Spleen (tissue), 11 donors: ENCODE measurements at regions not wholly inside any gene's neighbourhood (a gene's known extent, or its start where the extent isn't known, plus 50 kb on each side); places are given as distances from the start of the nearest gene placed in this dataset.

ENCODE experiments used
- DNase-seq: peaks from one replicate; pipeline ENCODE4 v3.0.0-alpha.2; 2020
- H3K27ac ChIP-seq, 8 donors: fragments of 200-600 bp; sonication (generic) in 7 of 8; 1 replicate in 4 of 8; 2 replicates in 4 of 8; pipeline versions ENCODE4 v1.5.0 to v1.8.0; 2016 to 2021; ENCODE audit warnings: inconsistent platforms in 4 of 8, mild to moderate bottlenecking in 4 of 8, moderate library complexity in 1 of 8
- H3K27me3 ChIP-seq, 7 donors: fragments of 200-600 bp; sonication (generic) in 6 of 7; replicated peaks in 1 of 7; 1 replicate in 4 of 7; 2 replicates in 3 of 7; pipeline versions ENCODE4 v1.5.0 to v1.8.0; 2016 to 2021; ENCODE audit warnings: inconsistent platforms in 3 of 7, mild to moderate bottlenecking in 1 of 7
- H3K36me3 ChIP-seq, 6 donors: fragments of 200-600 bp; sonication (generic) in 5 of 6; 1 replicate in 4 of 6; 2 replicates in 2 of 6; pipeline versions ENCODE4 v1.5.0 to v1.8.0; 2016 to 2021; ENCODE audit warnings: inconsistent platforms in 2 of 6
- H3K4me1 ChIP-seq, 6 donors: fragments of 200-600 bp; sonication (generic) in 5 of 6; 1 replicate in 3 of 6; 2 replicates in 3 of 6; pipeline versions ENCODE4 v1.5.0 to v1.8.0; 2016 to 2021; ENCODE audit warnings: inconsistent platforms in 3 of 6
- H3K4me3 ChIP-seq, 8 donors: fragments of 200-600 bp; sonication (generic) in 7 of 8; 1 replicate in 4 of 8; 2 replicates in 4 of 8; pipeline versions ENCODE4 v1.5.0 to v1.8.0; 2016 to 2021; ENCODE audit warnings: inconsistent platforms in 4 of 8, mild to moderate bottlenecking in 4 of 8, moderate library complexity in 2 of 8
- H3K9me3 ChIP-seq, 8 donors: fragments of 200-600 bp; sonication (generic) in 7 of 8; 1 replicate in 4 of 8; 2 replicates in 4 of 8; pipeline versions ENCODE4 v1.5.0 to v1.8.0; 2016 to 2021; ENCODE audit warnings: inconsistent platforms in 4 of 8
- CTCF ChIP-seq, 11 experiments: fragments of 200-600 bp in 7 of 11; fragments of 450-650 bp in 4 of 11; sonication (generic) in 4 of 11; IDR thresholded peaks in 8 of 11; conservative IDR thresholded peaks in 3 of 11; 1 replicate in 7 of 11; 2 replicates in 4 of 11; pipeline versions ENCODE4 v1.4.0 to v1.8.0; 2016 to 2021; ENCODE audit warnings: antibody characterized with exemption in 11 of 11, inconsistent platforms in 4 of 11, mild to moderate bottlenecking in 1 of 11
- POLR2A ChIP-seq, 3 donors: fragments of 450-650 bp; IDR thresholded peaks; one replicate each; pipeline ENCODE4 v1.5.1; 2017; ENCODE audit warnings: antibody characterized with exemption in 3 of 3, mild to moderate bottlenecking in 1 of 3
- POLR2AphosphoS5 ChIP-seq, 3 donors: sonication (generic); formaldehyde crosslinking; IDR thresholded peaks; one replicate each; pipeline ENCODE4 v1.5.1; 2017; ENCODE audit warnings: antibody characterized with exemption in 3 of 3
- WGBS, 5 donors: extraction: QIAGEN DNeasy Blood & Tissue Kit in 3 of 5; methylation state at CpG; one replicate each; pipeline versions ENCODE4 v1.1.5 to v1.1.7; 2013 to 2018; 5-methylcytosine and 5-hydroxymethylcytosine counted together
- intact Hi-C: fragments of 100-400 bp; cut with DNase I; formaldehyde crosslinking; loops from one replicate; pipeline ENCODE4 v1.15.0; 2023; ENCODE audit warnings: low total_unique reads
- donor health status: healthy with polysubstance abuse.
- donor health status: DM: no; HTN: no; CAD: no; lungs with moderate emphysema.
- donor health status: DM: no; HTN: no; CAD: no.
- donor health status: Bipolar disorder and iron deficiency.
- donor health status: healthy.
- donor health status: DM: no; HTN: no; CAD: no.
- donor health status: DM: yes; HTN: yes; CAD: no.

- peaks cover 39 to 55% (median 50%) of the 10 kb centered on the region in 6 donors for H3K4me1 ChIP-seq
- intact Hi-C loops = loop anchor here (2.0 to 10.0 kb wide), 5 partner anchors 88 to 336 kb away; no protein-coding TSS in a partner anchor
- peak overlapping the region; percentile 89 to 97 (median 92) for H3K27ac ChIP-seq
- no peaks in the 10 kb centered on the region for H3K27me3 ChIP-seq
- DNase-seq = no peak
- H3K4me3 ChIP-seq = peak overlapping the region; percentile 45 to 99 (median 96)
- no peaks in the 10 kb centered on the region for H3K36me3 ChIP-seq
- WGBS, 5 donors = 19 to 32% (median 21%) methylated on average over 10 of the region's 10 CpGs
- H3K9me3 ChIP-seq = no peaks in the 10 kb centered on the region
- no peak for TF ChIP-seq POLR2A (IDR thresholded peaks at IDR 0.05)
- no peak for TF ChIP-seq POLR2AphosphoS5 (IDR thresholded peaks at IDR 0.05)
- TF ChIP-seq CTCF (IDR thresholded peaks at IDR 0.05 in 8 of 11, conservative IDR thresholded peaks at IDR 0.05 in 3 of 11) = no peak
Observed at GRCh38 chr2:134119117-134119712, 134.7 kb upstream of the MGAT5 start.

- H3K9me3 ChIP-seq = no peaks in the 10 kb centered on the region
- intact Hi-C loops = loop anchor here (2.0 to 10.0 kb wide), 5 partner anchors 87 to 335 kb away; no protein-coding TSS in a partner anchor
- peak overlapping the region; percentile 45 to 99 (median 96) for H3K4me3 ChIP-seq
- H3K27ac ChIP-seq = peak overlapping the region; percentile 89 to 97 (median 92)
- H3K36me3 ChIP-seq = no peaks in the 10 kb centered on the region
- TF ChIP-seq POLR2AphosphoS5 (IDR thresholded peaks at IDR 0.05) = peak; percentile 90 to 94 (median 92)
- TF ChIP-seq POLR2A (IDR thresholded peaks at IDR 0.05) = peak in 2 of 3 donors; percentile 73 to 90
- TF ChIP-seq CTCF (IDR thresholded peaks at IDR 0.05 in 8 of 11, conservative IDR thresholded peaks at IDR 0.05 in 3 of 11) = peak in 2 of 11 experiments; percentile 11 to 17
- H3K27me3 ChIP-seq = no peaks in the 10 kb centered on the region
- DNase-seq = peak; percentile 97
- H3K4me1 ChIP-seq = peaks cover 42 to 62% (median 56%) of the 10 kb centered on the region in 6 donors
- WGBS, 5 donors = 0% methylated on average over 30 to 81 of the region's 81 CpGs
Observed at GRCh38 chr2:134119713-134120405, 134.0 kb upstream of the MGAT5 start.

- Histone ChIP-seq H3K9me3 (no peaks in the 10 kb centered on the region), H3K4me3 (peak overlapping the region; percentile 45 to 99 (median 96)), H3K4me1 (peaks cover 45 to 67% (median 61%) of the 10 kb centered on the region in 6 donors), H3K36me3 (no peaks in the 10 kb centered on the region), H3K27ac (peak overlapping the region; percentile 89 to 97 (median 92)), H3K27me3 (no peaks in the 10 kb centered on the region)
- intact Hi-C loops = no loop called here
- WGBS, 5 donors = 0 to 2% (median 0%) methylated on average over 13 to 37 of the region's 37 CpGs
- peak; percentile 91 for DNase-seq
- TF ChIP-seq POLR2A (IDR thresholded peaks at IDR 0.05) (no peak), POLR2AphosphoS5 (IDR thresholded peaks at IDR 0.05) (no peak), CTCF (IDR thresholded peaks at IDR 0.05 in 8 of 11, conservative IDR thresholded peaks at IDR 0.05 in 3 of 11) (no peak)
Observed at GRCh38 chr2:134120406-134120732, 133.5 kb upstream of the MGAT5 start.
